HCT116 (cell line): ENCODE measurements at regions not wholly inside any gene's neighbourhood (a gene's known extent, or its start where the extent isn't known, plus 50 kb on each side); places are given as distances from the start of the nearest gene placed in this dataset.
A peak's percentile ranks its signal among the peaks of the same experiment; 100 is the strongest.

Source experiments
- ATAC-seq: fragments of 200-7000 bp; cut with Tn5 transposase; 2 replicates; pipeline ENCODE4 v1.9.1; 2020; ENCODE audit warnings: mild to moderate bottlenecking, moderate library complexity
- BruUV-seq: library from RNA; stranded (reverse); fragments of 400-500 nt; replicated peaks from 2 replicates; lab custom pipeline; 2021; lab: Mats Ljungman, UMichigan
- CTCF ChIA-PET: fragments of 300-600 bp; sonication (Branson Sonifier 250); formaldehyde crosslinking; loops from one replicate; lab custom pipeline; 2021; ENCODE audit warnings: antibody characterized with exemption; lab: Charles Lee
- POLR2A ChIA-PET: fragments of 300-600, 350-600 bp; sonication (Branson Sonifier 250); formaldehyde crosslinking; loops from one replicate; lab custom pipeline; 2021; ENCODE audit warnings: antibody characterized with exemption; lab: Charles Lee
- RAD21 ChIA-PET, 2 experiments: fragments of 300-600 bp; sonication (Branson Sonifier 250); formaldehyde crosslinking; loops; one replicate each; lab custom pipeline; 2023; ENCODE audit warnings: low total read pairs in 2 of 2; ENCODE audit not compliant: uncharacterized antibody in 2 of 2, unreplicated experiment in 2 of 2, low non-redundant PET in 1 of 2; lab: Charles Lee
- DNase-seq: peaks from one replicate; pipeline ENCODE4 v3.0.0-alpha.2; 2010; ENCODE audit warnings: low read depth, low spot score
- H2AFZ ChIP-seq: fragments of 200-600 bp; shearing (Covaris generic), sonication (generic); 2 replicates; pipeline ENCODE4 v1.6.1; 2017; ENCODE audit warnings: low read depth, mixed run types, mixed read lengths, antibody characterized with exemption, low read length; ENCODE audit not compliant: poor library complexity, severe bottlenecking
- H3K27ac ChIP-seq: 2 replicates; pipeline ENCODE4 v1.5.1; 2012; ENCODE audit warnings: low read depth, low read length
- H3K27me3 ChIP-seq: fragments of 200-600 bp; sonication (generic); 2 replicates; pipeline ENCODE4 v1.6.1; 2016; ENCODE audit warnings: mixed run types, low read length, mixed read lengths; ENCODE audit not compliant: insufficient read depth
- H3K36me3 ChIP-seq, 2 experiments: fragments of 200-500 bp in 1 of 2; fragments of 200-600 bp in 1 of 2; sonication (Bioruptor generic) in 1 of 2; sonication (generic) in 1 of 2; 2 replicates each; pipeline versions ENCODE4 v1.5.1 to v1.6.1; 2014 to 2016; ENCODE audit warnings: low read length in 2 of 2, inconsistent platforms in 1 of 2, mixed read lengths in 1 of 2, mixed run types in 1 of 2; ENCODE audit not compliant: insufficient read depth in 2 of 2, control insufficient read depth in 1 of 2
- H3K4me1 ChIP-seq, 2 experiments: fragments of 200-600 bp in 1 of 2; sonication (generic) in 1 of 2; 2 replicates each; pipeline versions ENCODE4 v1.5.1 to v1.6.1; 2012 to 2017; ENCODE audit warnings: low read length in 2 of 2, inconsistent platforms in 1 of 2, mild to moderate bottlenecking in 1 of 2, mixed read lengths in 1 of 2, mixed run types in 1 of 2, moderate library complexity in 1 of 2; ENCODE audit not compliant: insufficient read depth in 2 of 2, control insufficient read depth in 1 of 2
- H3K4me2 ChIP-seq: fragments of 200-600 bp; sonication (generic); 2 replicates; pipeline ENCODE4 v1.6.1; 2017; ENCODE audit warnings: mixed run types, low read length, mixed read lengths
- H3K4me3 ChIP-seq, 2 experiments: fragments of 200-600 bp in 1 of 2; sonication (generic) in 1 of 2; replicated peaks in 1 of 2; 2 replicates each; pipeline ENCODE4 v1.5.1; 2011 to 2016; ENCODE audit warnings: low read length in 2 of 2, control low read depth in 1 of 2, low read depth in 1 of 2, mild to moderate bottlenecking in 1 of 2, mixed read lengths in 1 of 2, mixed run types in 1 of 2
- H3K79me2 ChIP-seq: fragments of 200-600 bp; sonication (generic); 2 replicates; pipeline ENCODE4 v1.6.1; 2017; ENCODE audit warnings: mild to moderate bottlenecking, mixed run types, low read length, moderate library complexity, mixed read lengths; ENCODE audit not compliant: insufficient read depth
- H3K9ac ChIP-seq: fragments of 200-600 bp; sonication (generic); 2 replicates; pipeline ENCODE4 v1.6.1; 2016; ENCODE audit warnings: low read length, mixed read lengths
- H3K9me2 ChIP-seq: fragments of 200-600 bp; sonication (generic), shearing (Covaris generic); 2 replicates; pipeline ENCODE4 v1.6.1; 2017; ENCODE audit warnings: mixed run types, mild to moderate bottlenecking, moderate library complexity; ENCODE audit not compliant: insufficient read depth
- H3K9me3 ChIP-seq, 2 experiments: fragments of 200-500 bp in 1 of 2; fragments of 200-600 bp in 1 of 2; sonication (Bioruptor generic) in 1 of 2; sonication (generic) in 1 of 2; 2 replicates each; pipeline ENCODE4 v1.6.1; 2014 to 2017; ENCODE audit warnings: low read length in 2 of 2, mixed read lengths in 2 of 2, inconsistent platforms in 1 of 2, low read depth in 1 of 2, mild to moderate bottlenecking in 1 of 2, mixed run types in 1 of 2, moderate library complexity in 1 of 2; ENCODE audit not compliant: control insufficient read depth in 1 of 2, insufficient read depth in 1 of 2
- H4K20me1 ChIP-seq: fragments of 200-600 bp; sonication (generic), shearing (Covaris generic); 2 replicates; pipeline ENCODE4 v1.6.1; 2017; ENCODE audit warnings: mixed run types, mild to moderate bottlenecking, moderate library complexity; ENCODE audit not compliant: insufficient read depth
- ATF3 ChIP-seq: IDR thresholded peaks from 2 replicates; pipeline ENCODE4 v1.6.1; 2012
- CBX3 ChIP-seq: IDR thresholded peaks from 2 replicates; pipeline ENCODE4 v1.6.1; 2012; ENCODE audit warnings: low read depth
- CEBPB ChIP-seq: IDR thresholded peaks from 2 replicates; pipeline ENCODE4 v1.6.1; 2012; ENCODE audit warnings: low read depth
- CTCF ChIP-seq, 3 experiments: fragments of 200-600 bp in 1 of 3; sonication (generic) in 1 of 3; IDR thresholded peaks in 2 of 3; conservative IDR thresholded peaks in 1 of 3; 2 replicates each; pipeline ENCODE4 v1.5.1; 2012 to 2017; ENCODE audit warnings: low read depth in 2 of 3, low read length in 2 of 3, antibody characterized with exemption in 1 of 3, borderline replicate concordance in 1 of 3, control low read depth in 1 of 3, mild to moderate bottlenecking in 1 of 3, mixed read lengths in 1 of 3, mixed run types in 1 of 3, moderate library complexity in 1 of 3; ENCODE audit not compliant: insufficient read depth in 1 of 3
- EGR1 ChIP-seq: IDR thresholded peaks from 2 replicates; pipeline ENCODE4 v1.6.1; 2012; ENCODE audit warnings: low read depth
- ELF1 ChIP-seq: IDR thresholded peaks from 2 replicates; pipeline ENCODE4 v1.6.1; 2012; ENCODE audit warnings: low read depth, borderline replicate concordance
- EZH2 ChIP-seq: fragments of 200-600 bp; sonication (generic); IDR thresholded peaks from 2 replicates; pipeline ENCODE4 v1.6.1; 2017; ENCODE audit warnings: antibody characterized with exemption, mixed run types
- EZH2phosphoT487 ChIP-seq: fragments of 200-600 bp; IDR thresholded peaks from 2 replicates; pipeline ENCODE4 v1.6.1; 2018; ENCODE audit warnings: antibody characterized with exemption, borderline replicate concordance
- FOSL1 ChIP-seq: IDR thresholded peaks from 2 replicates; pipeline ENCODE4 v1.6.1; 2012; ENCODE audit warnings: low read depth
- JUND ChIP-seq: IDR thresholded peaks from 2 replicates; pipeline ENCODE4 v1.6.1; 2012
- MAX ChIP-seq: IDR thresholded peaks from 2 replicates; pipeline ENCODE4 v1.6.1; 2012
- POLR2A ChIP-seq: IDR thresholded peaks from 2 replicates; pipeline ENCODE4 v1.7.0; 2011; ENCODE audit warnings: borderline replicate concordance; ENCODE audit not compliant: insufficient read depth, insufficient read length; ENCODE audit errors: extremely low read depth
- POLR2AphosphoS5 ChIP-seq: IDR thresholded peaks from 2 replicates; pipeline ENCODE4 v1.6.1; 2011; ENCODE audit warnings: mild to moderate bottlenecking, low read depth, low read length, moderate library complexity
- REST ChIP-seq: IDR thresholded peaks from 2 replicates; pipeline ENCODE4 v1.6.1; 2012; ENCODE audit warnings: low read depth
- SIN3A ChIP-seq: IDR thresholded peaks from 2 replicates; pipeline ENCODE4 v1.6.1; 2012; ENCODE audit warnings: low read depth
- SP1 ChIP-seq: IDR thresholded peaks from 2 replicates; pipeline ENCODE4 v1.6.1; 2012; ENCODE audit warnings: low read depth
- SRF ChIP-seq: IDR thresholded peaks from 2 replicates; pipeline ENCODE4 v1.6.1; 2012; ENCODE audit warnings: low read depth
- TCF7L2 ChIP-seq: IDR thresholded peaks from 2 replicates; pipeline ENCODE4 v1.7.0; 2011; ENCODE audit warnings: borderline replicate concordance, inconsistent platforms; ENCODE audit not compliant: insufficient read depth, insufficient read length; ENCODE audit errors: extremely low read depth
- YY1 ChIP-seq: IDR thresholded peaks from 2 replicates; pipeline ENCODE4 v1.6.1; 2011; ENCODE audit warnings: low read length, low read depth, moderate library complexity, mild to moderate bottlenecking; ENCODE audit not compliant: insufficient replicate concordance; ENCODE audit errors: extremely low read depth
- ZFX ChIP-seq: fragments of 450-650 bp; IDR thresholded peaks from 2 replicates; pipeline ENCODE4 v1.6.1; 2017
- ZNF274 ChIP-seq: fragments of 200-500 bp; sonication (Bioruptor generic); IDR thresholded peaks from 2 replicates; pipeline ENCODE4 v1.6.1; 2014; ENCODE audit warnings: mild to moderate bottlenecking, low read depth, low read length, inconsistent platforms
- intact Hi-C: fragments of 100-400 bp; cut with micrococcal nuclease; formaldehyde crosslinking; loops from 2 replicates; pipeline ENCODE4 v1.10.0; 2022
- TF ChIP-seq, protein P1 (sequence below): IDR thresholded peaks from 2 replicates; pipeline ENCODE4 v1.6.1; 2011; ENCODE audit warnings: mild to moderate bottlenecking, low read length, moderate library complexity; ENCODE audit not compliant: insufficient replicate concordance; ENCODE audit errors: extremely low read depth

DNA sequence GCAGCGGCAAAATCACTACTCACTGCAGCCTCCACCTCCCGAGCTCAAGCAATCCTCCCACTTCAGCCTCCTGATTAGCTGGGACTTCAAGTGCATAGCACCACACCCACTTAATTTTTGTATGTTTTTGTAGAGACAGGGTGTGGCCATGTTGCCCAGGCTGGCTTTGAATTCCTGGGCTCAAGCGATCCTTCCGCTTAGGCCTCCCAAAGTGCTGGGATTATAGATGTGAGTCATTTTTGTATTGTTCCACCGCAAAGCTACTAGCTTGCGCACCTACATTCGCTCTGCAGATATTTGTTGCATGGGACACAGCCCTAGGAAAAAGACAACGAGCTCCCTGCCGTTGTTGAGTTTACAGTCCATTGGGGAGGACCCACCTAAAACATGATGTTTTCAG, 173.5 kb upstream of the AGAP1 start:
- H3K27me3 ChIP-seq = no peaks in the 10 kb centered on the region
- ChIA-PET POLR2A (no interaction called here), CTCF (no interaction called here), RAD21 (no interaction called here)
- BruUV-seq = no TSS peak
- peak; percentile 40 for DNase-seq
- H3K27ac ChIP-seq = no peak overlapping the region
- intact Hi-C loops = no loop called here
- no peaks in the 10 kb centered on the region for H3K36me3 ChIP-seq
- H3K9me3 ChIP-seq = no peaks in the 10 kb centered on the region
- H3K79me2 ChIP-seq = no peaks in the 10 kb centered on the region
- H3K4me3 ChIP-seq = peak overlapping the region in 1 of 2 experiments; percentile 19; a peak in 1 of 4 replicates
- no peaks in the 10 kb centered on the region for H4K20me1 ChIP-seq
- peak overlapping the region; percentile 77 for H2AFZ ChIP-seq
- H3K4me2 ChIP-seq = peak overlapping the region; percentile 63
- no peak overlapping the region for H3K9ac ChIP-seq
- ATAC-seq = peak; percentile 71
- H3K9me2 ChIP-seq = no peaks in the 10 kb centered on the region
- H3K4me1 ChIP-seq = peaks cover 16 to 44% of the 10 kb centered on the region in 2 experiments
- no peak for TF ChIP-seq ZFX
- TF ChIP-seq ELF1 = no peak
- no peak for TF ChIP-seq MAX
- peak; percentile 38; the same call in 1 of the 2 replicates for TF ChIP-seq JUND
- no peak for TF ChIP-seq TCF7L2
- TF ChIP-seq SIN3A = no peak
- no peak for TF ChIP-seq REST
- TF ChIP-seq POLR2A = no peak
- TF ChIP-seq ATF3 = no peak
- no peak for TF ChIP-seq CBX3
- no peak for TF ChIP-seq CEBPB
- no peak for TF ChIP-seq ZNF274
- TF ChIP-seq YY1 = no peak
- TF ChIP-seq EZH2phosphoT487 = no peak
- TF ChIP-seq SP1 = peak; percentile 46; the same call in 1 of the 2 replicates
- no peak for TF ChIP-seq CTCF (IDR thresholded peaks at IDR 0.05 in 2 of 3, conservative IDR thresholded peaks at IDR 0.05 in 1 of 3; ENCODE audit: borderline replicate concordance in 1 of 3, insufficient read depth in 1 of 3, low read depth in 2 of 3, low read length in 2 of 3)
- TF ChIP-seq, protein P1, sequence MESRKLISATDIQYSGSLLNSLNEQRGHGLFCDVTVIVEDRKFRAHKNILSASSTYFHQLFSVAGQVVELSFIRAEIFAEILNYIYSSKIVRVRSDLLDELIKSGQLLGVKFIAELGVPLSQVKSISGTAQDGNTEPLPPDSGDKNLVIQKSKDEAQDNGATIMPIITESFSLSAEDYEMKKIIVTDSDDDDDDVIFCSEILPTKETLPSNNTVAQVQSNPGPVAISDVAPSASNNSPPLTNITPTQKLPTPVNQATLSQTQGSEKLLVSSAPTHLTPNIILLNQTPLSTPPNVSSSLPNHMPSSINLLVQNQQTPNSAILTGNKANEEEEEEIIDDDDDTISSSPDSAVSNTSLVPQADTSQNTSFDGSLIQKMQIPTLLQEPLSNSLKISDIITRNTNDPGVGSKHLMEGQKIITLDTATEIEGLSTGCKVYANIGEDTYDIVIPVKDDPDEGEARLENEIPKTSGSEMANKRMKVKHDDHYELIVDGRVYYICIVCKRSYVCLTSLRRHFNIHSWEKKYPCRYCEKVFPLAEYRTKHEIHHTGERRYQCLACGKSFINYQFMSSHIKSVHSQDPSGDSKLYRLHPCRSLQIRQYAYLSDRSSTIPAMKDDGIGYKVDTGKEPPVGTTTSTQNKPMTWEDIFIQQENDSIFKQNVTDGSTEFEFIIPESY = no peak
- no peak for TF ChIP-seq EGR1
- no peak for TF ChIP-seq EZH2
- TF ChIP-seq FOSL1 = peak; percentile 47
- no peak for TF ChIP-seq POLR2AphosphoS5
- no peak for TF ChIP-seq SRF
